Stimulated activated CD4-positive, alpha-beta T cell treated with anti-CD3 and anti-CD28 coated beads, Interleukin-1b, Interleukin-23, amount 100 ng/mL, for 24 hours (primary cell): ENCODE measurements at regions not wholly inside any gene's neighbourhood (a gene's known extent, or its start where the extent isn't known, plus 50 kb on each side); places are given as distances from the start of the nearest gene placed in this dataset.
A peak's percentile ranks its signal among the peaks of the same experiment; 100 is the strongest.
"Not testable (repeated sequence)": the region's sequence is repeated elsewhere in the genome, so short reads cannot be mapped to it uniquely, and the experiment has no call there.

ENCODE experiments used
- DNase-seq, 4 experiments: peaks; one replicate each; pipeline ENCODE4 v3.0.0-alpha.2; 2020; ENCODE audit warnings: low read depth in 4 of 4, low spot score in 1 of 4

- no peak for DNase-seq
These were observed 106.3 kb upstream of the FOXA2 start for GRCh38 chr20:22690616-22691179.

GRCh38 chr20:22691369-22692118, 107.2 kb upstream of the FOXA2 start:
- peak; percentile 6 to 31 (median 17) for DNase-seq

DNA sequence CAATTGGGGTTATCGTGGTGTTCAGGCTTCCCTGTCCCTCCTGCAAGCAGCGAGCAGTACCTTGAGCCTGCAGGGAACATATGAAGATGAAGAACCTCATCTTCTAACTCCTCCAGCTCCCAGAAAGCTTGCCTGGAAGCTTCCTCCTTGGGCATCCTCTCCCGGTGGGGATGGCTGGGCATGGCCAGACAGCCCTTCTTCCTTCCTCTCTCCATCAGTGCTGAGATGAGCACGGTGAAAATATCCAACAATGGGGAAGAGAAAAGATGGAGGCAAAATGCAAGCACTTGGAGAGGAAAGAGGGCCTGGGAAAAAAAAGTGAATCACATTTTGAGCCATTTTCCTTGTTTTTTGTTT, 107.7 kb upstream of the FOXA2 start:
- DNase-seq, result no peak

- not testable (repeated sequence) for DNase-seq
These were observed 108.2 kb upstream of the FOXA2 start for GRCh38 chr20:22692620-22693019.

- no peak for DNase-seq
These were observed 112.4 kb upstream of the FOXA2 start for GRCh38 chr20:22696759-22697158.

DNA sequence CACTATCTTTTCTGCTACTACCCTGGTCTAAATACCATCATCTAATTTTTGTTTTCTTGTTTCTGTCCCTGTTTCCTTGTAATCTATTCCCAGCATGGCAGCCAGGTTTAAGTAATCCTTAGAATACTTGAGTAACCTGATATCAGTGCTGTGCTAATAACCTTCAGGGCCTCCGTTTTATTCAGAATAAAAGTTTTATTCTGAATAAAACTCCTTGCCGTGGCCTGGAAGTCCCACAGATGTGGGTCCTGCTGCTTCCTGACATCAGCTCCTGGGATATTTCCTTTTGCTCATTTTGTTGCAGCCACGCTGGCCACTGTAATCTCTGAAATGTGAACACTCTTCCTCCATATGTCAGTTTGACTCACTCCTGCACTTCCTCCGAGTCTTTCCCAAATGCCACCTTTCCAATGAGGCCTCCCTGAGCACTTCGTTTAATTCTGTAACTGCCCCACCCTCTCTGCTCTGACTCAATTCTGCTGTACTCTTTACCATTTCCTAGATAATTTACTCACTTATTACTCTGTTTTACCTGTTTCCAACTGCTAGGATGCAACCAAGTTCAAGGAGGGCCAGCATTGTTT, 114.0 kb upstream of the FOXA2 start:
- no peak for DNase-seq

DNA sequence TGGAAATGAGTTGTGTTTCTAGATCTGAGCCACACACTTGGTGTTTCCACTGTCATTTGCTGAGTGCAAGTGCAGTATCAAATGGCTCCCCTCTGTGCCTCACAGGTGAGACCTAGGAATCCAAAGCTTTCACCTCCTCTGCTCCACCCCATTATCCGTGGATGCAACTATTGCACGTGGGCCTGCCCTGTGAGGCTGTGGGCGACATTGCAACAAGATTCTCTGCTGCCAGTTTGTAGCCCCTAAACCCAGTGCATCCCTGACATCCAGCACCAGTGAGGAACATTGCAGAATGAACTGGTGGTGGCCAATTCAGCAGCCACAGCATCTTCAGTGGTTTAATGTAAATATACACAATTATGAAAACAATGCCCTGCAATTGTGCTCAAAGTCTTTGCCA, 115.0 kb upstream of the FOXA2 start:
- no peak for DNase-seq

- DNase-seq, result no peak
These were observed 116.0 kb upstream of the FOXA2 start for GRCh38 chr20:22700367-22700766.

DNA sequence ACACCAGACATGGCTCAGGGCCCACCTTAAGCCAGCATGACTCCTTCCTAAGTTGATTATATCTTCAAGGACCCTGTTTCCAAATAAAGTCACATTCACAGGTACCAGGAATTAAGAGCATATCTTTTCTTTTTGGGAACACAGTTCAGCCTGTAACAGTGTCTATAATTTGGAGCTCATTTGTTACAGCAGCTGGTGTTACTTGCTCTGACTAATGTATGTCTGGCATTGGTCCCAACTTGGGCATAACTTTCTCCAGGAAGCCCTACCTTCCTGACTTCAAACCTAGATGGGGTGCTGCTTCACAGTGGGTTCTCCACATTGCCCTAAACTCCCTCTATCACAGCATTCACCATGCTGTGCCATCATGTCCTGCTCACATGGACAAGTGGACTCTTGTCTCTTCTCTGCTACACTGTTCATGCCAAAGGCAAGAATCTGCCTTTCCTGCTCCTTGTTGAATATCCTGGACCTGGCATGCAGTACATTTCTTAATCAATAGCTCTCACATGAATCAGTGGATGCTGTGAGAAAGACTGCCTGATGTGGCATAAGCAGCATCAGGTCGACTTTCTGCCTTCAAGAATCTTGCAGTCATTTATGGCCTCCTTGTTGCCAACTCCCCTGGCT, 117.4 kb upstream of the FOXA2 start:
- no peak for DNase-seq

DNA sequence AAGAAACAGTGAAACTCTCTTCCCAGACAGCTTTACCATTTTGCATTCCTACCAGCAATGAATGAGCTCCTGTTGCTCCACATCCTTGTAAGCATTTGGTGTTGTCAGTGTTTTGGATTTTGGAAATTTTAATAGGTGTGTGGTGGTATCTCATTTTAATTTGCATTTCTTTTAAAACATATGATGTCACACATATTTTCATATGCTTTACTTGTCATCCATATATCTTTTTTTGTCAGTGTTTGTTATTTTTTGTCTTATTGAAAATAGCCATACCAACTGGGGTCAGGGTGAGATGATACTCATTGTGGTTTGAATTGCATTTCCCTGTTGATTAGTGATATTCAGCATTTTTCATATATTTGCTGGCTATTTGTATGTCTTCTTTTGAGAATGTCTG, 119.5 kb upstream of the FOXA2 start:
- DNase-seq, result no peak

GRCh38 chr20:22711971-22712755, 127.8 kb upstream of the FOXA2 start:
- DNase-seq, result no peak

GRCh38 chr20:22716821-22717351, 132.5 kb upstream of the FOXA2 start:
- DNase-seq, result no peak

DNA sequence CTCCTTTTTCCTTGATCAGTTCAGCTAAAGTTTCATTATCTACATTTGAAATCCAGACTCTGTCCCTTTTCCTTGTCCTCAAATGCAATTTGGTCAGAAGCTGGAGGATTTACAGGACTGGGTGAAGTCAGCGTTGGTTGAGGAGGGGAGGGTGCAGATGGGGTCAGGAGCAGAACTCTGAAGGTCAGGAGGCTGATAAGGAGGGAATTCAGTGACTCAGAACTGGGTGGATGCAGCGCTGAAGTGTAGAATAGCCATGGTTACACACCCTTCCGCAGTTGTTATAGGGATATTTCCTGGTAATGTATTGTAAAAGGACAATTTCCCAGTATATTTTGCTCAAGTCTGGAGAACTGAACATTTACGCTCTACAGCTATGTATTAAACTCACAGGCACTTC, 133.1 kb upstream of the FOXA2 start:
- DNase-seq, result no peak

DNA sequence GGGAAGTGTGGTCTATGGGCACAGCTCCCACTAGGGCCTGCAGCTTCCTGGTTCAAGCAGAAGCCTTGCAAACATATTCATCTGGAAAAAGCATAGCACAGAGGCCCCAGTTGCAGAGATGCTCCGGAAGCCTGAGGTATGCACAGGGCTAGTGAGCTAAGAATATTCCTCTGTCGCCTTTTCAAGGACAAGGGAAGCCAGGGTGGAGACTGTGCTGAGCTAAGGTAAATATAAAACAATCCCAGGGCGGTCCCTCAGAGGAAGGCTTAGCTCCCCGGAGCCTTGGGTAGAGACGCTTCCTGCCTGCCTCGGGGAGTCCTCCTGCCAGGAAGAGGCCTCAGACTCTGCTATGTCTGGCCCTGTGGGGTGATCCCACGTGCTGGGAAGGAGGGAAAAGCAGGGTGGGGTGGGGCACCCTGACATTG, 134.8 kb upstream of the FOXA2 start:
- DNase-seq, result no peak

DNA sequence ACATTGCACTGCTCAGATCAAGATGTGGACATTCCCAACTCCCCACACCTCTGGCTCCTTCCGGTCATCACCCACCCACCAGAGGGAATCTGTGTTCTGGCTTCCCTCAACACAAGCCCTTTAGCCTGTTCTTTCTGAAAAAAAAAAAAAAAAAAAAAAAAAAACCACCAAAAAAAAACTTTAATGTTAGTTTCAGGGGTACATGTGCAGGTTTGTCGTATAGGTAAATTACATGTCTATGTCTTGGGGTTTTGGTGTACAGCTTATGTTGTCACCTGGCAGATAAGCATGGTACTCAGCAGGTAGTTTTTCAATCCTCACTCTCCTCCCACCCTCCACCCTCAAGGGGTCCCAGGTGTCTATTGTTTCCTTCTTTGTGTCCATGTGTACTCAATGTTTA, 135.8 kb upstream of the FOXA2 start:
- DNase-seq, result no peak

DNA sequence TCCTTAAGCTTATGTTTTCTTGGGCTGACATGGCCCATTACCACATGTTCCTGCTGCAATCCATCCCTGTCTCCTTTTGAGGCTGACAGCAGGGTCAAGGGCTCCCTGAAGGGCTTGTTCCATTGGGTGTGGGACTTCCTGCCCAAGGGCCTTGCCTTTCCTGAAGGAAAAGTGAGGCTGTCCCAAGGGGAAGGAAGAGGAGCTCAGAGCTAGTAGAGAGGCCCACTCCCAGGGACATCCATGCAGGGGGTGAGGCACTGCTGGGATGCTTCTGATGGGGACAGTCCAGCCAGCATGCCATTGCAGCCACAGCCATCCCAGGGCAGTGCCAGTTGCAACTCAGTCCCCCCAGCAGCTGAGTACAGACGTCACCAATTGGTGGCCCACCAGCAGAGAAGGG, 138.4 kb upstream of the FOXA2 start:
- DNase-seq, result no peak

- no peak for DNase-seq
These were observed 139.3 kb upstream of the FOXA2 start for GRCh38 chr20:22723659-22724058.

DNA sequence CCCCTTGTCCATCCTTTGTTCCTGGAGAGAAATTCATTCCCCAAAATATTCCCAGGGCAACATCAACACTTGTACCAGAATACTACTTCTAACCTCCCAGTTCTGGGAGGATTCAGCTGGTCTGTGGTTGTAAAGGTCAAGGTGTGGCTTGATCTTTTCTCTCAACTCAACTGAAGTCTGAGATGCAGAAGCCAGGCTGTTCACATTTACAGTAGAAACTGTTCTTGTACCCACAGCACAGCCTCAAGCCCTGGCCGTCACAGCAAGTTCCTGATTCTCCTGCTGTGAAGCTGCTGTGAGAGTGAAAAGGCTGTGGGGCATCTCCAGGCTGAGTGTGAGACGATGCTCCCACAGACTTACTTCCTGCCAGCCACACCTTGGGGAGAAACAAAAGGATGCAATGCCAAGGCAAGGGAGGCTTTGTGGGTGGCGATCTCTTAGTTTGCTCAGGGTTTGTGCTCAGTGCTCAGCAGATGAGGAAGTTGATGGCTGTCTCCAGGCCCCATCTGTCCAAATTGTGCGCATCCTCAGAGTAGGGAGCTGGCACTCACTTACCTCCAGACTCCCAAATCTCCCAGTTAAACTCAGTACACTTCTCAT, 143.9 kb upstream of the FOXA2 start:
- DNase-seq, result no peak

DNA sequence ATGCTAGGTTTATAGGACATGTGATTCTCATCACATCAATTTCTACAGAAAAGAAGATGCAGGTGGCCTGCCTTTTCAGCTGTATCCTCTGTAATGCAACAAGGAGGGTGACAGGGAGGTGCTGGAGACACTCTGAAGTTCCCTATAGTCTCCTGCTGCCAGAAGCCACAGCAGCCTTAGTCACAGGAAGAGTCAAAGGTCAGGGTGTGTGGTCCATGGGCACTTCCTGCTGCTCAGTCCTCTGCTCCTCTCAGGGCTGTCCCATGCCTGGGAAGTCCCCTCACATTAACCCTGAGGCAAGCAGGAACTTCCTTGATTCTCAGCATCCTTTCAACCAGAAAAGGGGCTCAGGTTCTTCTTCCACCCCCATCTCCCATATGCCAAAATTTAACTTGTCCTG, 144.8 kb upstream of the FOXA2 start:
- DNase-seq, result no peak

GRCh38 chr20:22729616-22730236, 145.4 kb upstream of the FOXA2 start:
- no peak for DNase-seq
